ENCODE measurements at regions not wholly inside any gene's neighbourhood (a gene's known extent, or its start where the extent isn't known, plus 50 kb on each side); places are given as distances from the start of the nearest gene placed in this dataset.

- no peak for TF ChIP-seq ZNF23 (CRISPR knock-in tag; IDR thresholded peaks at IDR 0.05)
- no peak for TF ChIP-seq ZBED1 (IDR thresholded peaks at IDR 0.05)
- TF ChIP-seq FOSL1 (tag; conservative IDR thresholded peaks at IDR 0.05), result no peak
- TF ChIP-seq FOXP1 (CRISPR knock-in tag; IDR thresholded peaks at IDR 0.05), result no peak
- no peak for TF ChIP-seq POLR2A (conservative IDR thresholded peaks at IDR 0.05)
- no peak for TF ChIP-seq ZNF644 (tag; IDR thresholded peaks at IDR 0.05; ENCODE audit: low read depth)
- no peak for TF ChIP-seq NR3C1 (CRISPR knock-in tag; IDR thresholded peaks at IDR 0.05)
These were observed 50.9 kb upstream of the BBS12 start for GRCh38 chr4:122681568-122681967.
